A549 (cell line): ENCODE measurements at regions not wholly inside any gene's neighbourhood (a gene's known extent, or its start where the extent isn't known, plus 50 kb on each side); places are given as distances from the start of the nearest gene placed in this dataset.

Experiments
- CHD2 ChIP-seq: fragments of 150-350 bp; IDR thresholded peaks from 2 replicates; pipeline ENCODE4 v1.6.1; 2014; ENCODE audit warnings: low read length; ENCODE audit not compliant: partially characterized antibody
- CTCF ChIP-seq: fragments of >200 bp; sonication (Bioruptor Twin); formaldehyde crosslinking; IDR thresholded peaks from 3 replicates; pipeline ENCODE4 v1.5.1; 2016
- POLR2A ChIP-seq: IDR thresholded peaks from 2 replicates; pipeline ENCODE4 v1.6.1; 2012; ENCODE audit warnings: mild to moderate bottlenecking, low read length

- TF ChIP-seq POLR2A (no peak), CTCF (no peak), CHD2 (no peak)
Measured at GRCh38 chr6:44622956-44623355, 235.4 kb downstream of the CDC5L start.
